ENCODE measurements at regions not wholly inside any gene's neighbourhood (a gene's known extent, or its start where the extent isn't known, plus 50 kb on each side); places are given as distances from the start of the nearest gene placed in this dataset.

GRCh38 chr3:88996691-88997090 lies 110.7 kb upstream of the EPHA3 start:
- H3K79me2 ChIP-seq (ENCODE audit: insufficient read depth, low read length) = no peaks in the 10 kb centered on the region
- no peak for TF ChIP-seq CTCF (IDR thresholded peaks at IDR 0.05; ENCODE audit: low read length)
- TF ChIP-seq EZH2 (IDR thresholded peaks at IDR 0.05; ENCODE audit: borderline replicate concordance, low read length) = no peak
- H3K27ac ChIP-seq (ENCODE audit: low read depth, low read length, poor library complexity, severe bottlenecking) = no peak overlapping the region
- H3K27me3 ChIP-seq (ENCODE audit: insufficient read depth, low read length) = no peaks in the 10 kb centered on the region
- no peaks in the 10 kb centered on the region for H4K20me1 ChIP-seq (ENCODE audit: insufficient read depth, low read length)
- H3K9me2 ChIP-seq (ENCODE audit: low read depth, low read length) = no peaks in the 10 kb centered on the region
- no peaks in the 10 kb centered on the region for H3K9me3 ChIP-seq (ENCODE audit: low read length)
- no peaks in the 10 kb centered on the region for H3K4me1 ChIP-seq (ENCODE audit: insufficient read depth, low read length, severe bottlenecking)
- no peaks in the 10 kb centered on the region for H3F3A ChIP-seq (ENCODE audit: insufficient read depth, low read length)
- H3K4me2 ChIP-seq (ENCODE audit: low read length) = no peak overlapping the region
- no peak overlapping the region for H3K4me3 ChIP-seq (ENCODE audit: low read depth, low read length, poor library complexity, severe bottlenecking)
- H3K36me3 ChIP-seq (ENCODE audit: insufficient read depth, low read length) = no peaks in the 10 kb centered on the region
- no peak overlapping the region for H2AFZ ChIP-seq (ENCODE audit: low read length)
- no peak overlapping the region for H3K9ac ChIP-seq (ENCODE audit: low read length)

- TF ChIP-seq CTCF (IDR thresholded peaks at IDR 0.05; ENCODE audit: low read length) = no peak
- TF ChIP-seq EZH2 (IDR thresholded peaks at IDR 0.05; ENCODE audit: borderline replicate concordance, low read length) = no peak
- H3K27me3 ChIP-seq (ENCODE audit: insufficient read depth, low read length) = no peaks in the 10 kb centered on the region
- H4K20me1 ChIP-seq (ENCODE audit: insufficient read depth, low read length) = no peaks in the 10 kb centered on the region
- H3K36me3 ChIP-seq (ENCODE audit: insufficient read depth, low read length) = no peaks in the 10 kb centered on the region
- H3K9ac ChIP-seq (ENCODE audit: low read length) = no peak overlapping the region
- H3K9me2 ChIP-seq (ENCODE audit: low read depth, low read length) = no peaks in the 10 kb centered on the region
- H2AFZ ChIP-seq (ENCODE audit: low read length) = no peak overlapping the region
- H3F3A ChIP-seq (ENCODE audit: insufficient read depth, low read length) = no peaks in the 10 kb centered on the region
- no peak overlapping the region for H3K4me3 ChIP-seq (ENCODE audit: low read depth, low read length, poor library complexity, severe bottlenecking)
- no peak overlapping the region for H3K27ac ChIP-seq (ENCODE audit: low read depth, low read length, poor library complexity, severe bottlenecking)
- no peaks in the 10 kb centered on the region for H3K9me3 ChIP-seq (ENCODE audit: low read length)
- H3K79me2 ChIP-seq (ENCODE audit: insufficient read depth, low read length) = no peaks in the 10 kb centered on the region
- no peak overlapping the region for H3K4me2 ChIP-seq (ENCODE audit: low read length)
- H3K4me1 ChIP-seq (ENCODE audit: insufficient read depth, low read length, severe bottlenecking) = no peaks in the 10 kb centered on the region
Measured at GRCh38 chr3:88997260-88997659, 110.2 kb upstream of the EPHA3 start.

- no peak overlapping the region for H3K27ac ChIP-seq (ENCODE audit: low read depth, low read length, poor library complexity, severe bottlenecking)
Measured at GRCh38 chr3:89000886-89001285, 106.5 kb upstream of the EPHA3 start.

More at GRCh38 chr3:89000886-89001285, 106.5 kb upstream of the EPHA3 start:
- no peaks in the 10 kb centered on the region for H3K36me3 ChIP-seq (ENCODE audit: insufficient read depth, low read length)
- no peak overlapping the region for H3K4me2 ChIP-seq (ENCODE audit: low read length)
- H3K4me3 ChIP-seq (ENCODE audit: low read depth, low read length, poor library complexity, severe bottlenecking) = no peak overlapping the region
- no peaks in the 10 kb centered on the region for H4K20me1 ChIP-seq (ENCODE audit: insufficient read depth, low read length)
- no peaks in the 10 kb centered on the region for H3K4me1 ChIP-seq (ENCODE audit: insufficient read depth, low read length, severe bottlenecking)
- H3K27me3 ChIP-seq (ENCODE audit: insufficient read depth, low read length) = no peaks in the 10 kb centered on the region
- TF ChIP-seq CTCF (IDR thresholded peaks at IDR 0.05; ENCODE audit: low read length) (no peak), EZH2 (IDR thresholded peaks at IDR 0.05; ENCODE audit: borderline replicate concordance, low read length) (no peak)
- no peaks in the 10 kb centered on the region for H3K9me3 ChIP-seq (ENCODE audit: low read length)
- H3F3A ChIP-seq (ENCODE audit: insufficient read depth, low read length) = no peaks in the 10 kb centered on the region
- H3K79me2 ChIP-seq (ENCODE audit: insufficient read depth, low read length) = no peaks in the 10 kb centered on the region
- H2AFZ ChIP-seq (ENCODE audit: low read length) = no peak overlapping the region
- H3K9me2 ChIP-seq (ENCODE audit: low read depth, low read length) = no peaks in the 10 kb centered on the region
- no peak overlapping the region for H3K9ac ChIP-seq (ENCODE audit: low read length)

Measured in OCI-LY1 (cell line).